CD4-positive, alpha-beta memory T cell (primary cell): ENCODE measurements at regions not wholly inside any gene's neighbourhood (a gene's known extent, or its start where the extent isn't known, plus 50 kb on each side); places are given as distances from the start of the nearest gene placed in this dataset.

Experiments used
- CTCF ChIA-PET: fragments of 350-600 bp; sonication (Branson Sonifier 250); formaldehyde crosslinking; loops from one replicate; lab custom pipeline; 2021; ENCODE audit warnings: inconsistent platforms; ENCODE audit not compliant: partially characterized antibody; lab: Charles Lee
- POLR2A ChIA-PET: fragments of 350-600 bp; sonication (Branson Sonifier 250); formaldehyde crosslinking; loops from one replicate; lab custom pipeline; 2021; ENCODE audit not compliant: partially characterized antibody; lab: Charles Lee
- DNase-seq, 5 donors: peaks; one replicate each; pipeline versions ENCODE4 v3.0.0 to v3.0.0-alpha.2; 2020 to 2022; ENCODE audit warnings: mixed read lengths in 1 of 5
- H3K27ac ChIP-seq: one replicate; pipeline ENCODE4 v1.7.0; 2013; ENCODE audit warnings: low read depth, low read length
- H3K27me3 ChIP-seq: 2 replicates; pipeline ENCODE4 v1.7.0; 2013; ENCODE audit warnings: mild to moderate bottlenecking, low read length, moderate library complexity; ENCODE audit not compliant: insufficient read depth
- H3K36me3 ChIP-seq: 2 replicates; pipeline ENCODE4 v1.7.0; 2013; ENCODE audit warnings: mild to moderate bottlenecking, low read length, moderate library complexity; ENCODE audit not compliant: insufficient read depth
- H3K4me1 ChIP-seq: 2 replicates; pipeline ENCODE4 v1.7.0; 2013; ENCODE audit warnings: mild to moderate bottlenecking, low read length, moderate library complexity; ENCODE audit not compliant: insufficient read depth
- H3K4me3 ChIP-seq, 2 donors: one replicate each; pipeline ENCODE4 v1.7.0; 2013; ENCODE audit warnings: low read length in 2 of 2, mild to moderate bottlenecking in 1 of 2
- H3K9me3 ChIP-seq, 2 donors: one replicate each; pipeline ENCODE4 v1.7.0; 2013; ENCODE audit warnings: low read length in 2 of 2, control low read depth in 1 of 2; ENCODE audit not compliant: control insufficient read depth in 1 of 2
- H3K27ac Mint-ChIP-seq, 7 donors: one replicate each; pipeline ENCODE4 v1.8.0; 2020 to 2021; ENCODE audit warnings: mixed read lengths in 7 of 7, mild to moderate bottlenecking in 6 of 7, inconsistent platforms in 3 of 7, moderate library complexity in 3 of 7
- H3K27me3 Mint-ChIP-seq, 2 donors: one replicate each; pipeline ENCODE4 v1.8.0; 2020 to 2021; ENCODE audit warnings: mixed read lengths in 2 of 2
- H3K36me3 Mint-ChIP-seq, 2 donors: one replicate each; pipeline ENCODE4 v1.8.0; 2020 to 2021; ENCODE audit warnings: mixed read lengths in 2 of 2, inconsistent platforms in 1 of 2, mild to moderate bottlenecking in 1 of 2
- H3K4me1 Mint-ChIP-seq, 4 donors: one replicate each; pipeline ENCODE4 v1.8.0; 2020 to 2021; ENCODE audit warnings: mixed read lengths in 4 of 4, mild to moderate bottlenecking in 1 of 4
- H3K4me3 Mint-ChIP-seq, 8 donors: one replicate each; pipeline ENCODE4 v1.8.0; 2020 to 2021; ENCODE audit warnings: mixed read lengths in 8 of 8, mild to moderate bottlenecking in 7 of 8, moderate library complexity in 6 of 8, inconsistent platforms in 3 of 8
- H3K9me3 Mint-ChIP-seq, 8 donors: one replicate each; pipeline ENCODE4 v1.8.0; 2020 to 2021; ENCODE audit warnings: mixed read lengths in 8 of 8, mild to moderate bottlenecking in 5 of 8, inconsistent platforms in 3 of 8, moderate library complexity in 1 of 8
- intact Hi-C: fragments of 100-400 bp; cut with micrococcal nuclease; formaldehyde crosslinking; loops from one replicate; pipeline ENCODE4 v1.15.1; 2023

DNA sequence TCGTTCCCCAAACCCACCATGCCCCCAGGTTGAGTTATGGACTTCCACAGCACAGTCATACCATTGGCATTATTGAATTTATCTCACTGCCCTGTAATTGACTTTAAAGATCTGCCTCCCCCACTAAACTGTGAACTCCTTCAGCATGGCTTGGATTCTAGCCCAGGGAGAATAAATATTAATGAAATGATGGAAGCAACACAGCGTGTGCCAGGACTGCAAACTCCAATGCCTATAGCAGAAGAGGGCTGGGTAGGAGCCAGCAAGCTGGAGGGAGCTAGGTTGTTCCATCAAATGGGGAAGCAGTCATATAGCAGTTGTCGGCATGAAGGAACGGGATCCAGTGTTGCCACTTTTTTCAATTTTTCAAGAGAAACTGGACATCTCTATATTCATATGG is 69.0 kb upstream of the MSX2 start:
- Mint-ChIP-seq H3K27ac (no peak overlapping the region), H3K36me3 (no peaks in the 10 kb centered on the region)
- no peak for DNase-seq

DNA sequence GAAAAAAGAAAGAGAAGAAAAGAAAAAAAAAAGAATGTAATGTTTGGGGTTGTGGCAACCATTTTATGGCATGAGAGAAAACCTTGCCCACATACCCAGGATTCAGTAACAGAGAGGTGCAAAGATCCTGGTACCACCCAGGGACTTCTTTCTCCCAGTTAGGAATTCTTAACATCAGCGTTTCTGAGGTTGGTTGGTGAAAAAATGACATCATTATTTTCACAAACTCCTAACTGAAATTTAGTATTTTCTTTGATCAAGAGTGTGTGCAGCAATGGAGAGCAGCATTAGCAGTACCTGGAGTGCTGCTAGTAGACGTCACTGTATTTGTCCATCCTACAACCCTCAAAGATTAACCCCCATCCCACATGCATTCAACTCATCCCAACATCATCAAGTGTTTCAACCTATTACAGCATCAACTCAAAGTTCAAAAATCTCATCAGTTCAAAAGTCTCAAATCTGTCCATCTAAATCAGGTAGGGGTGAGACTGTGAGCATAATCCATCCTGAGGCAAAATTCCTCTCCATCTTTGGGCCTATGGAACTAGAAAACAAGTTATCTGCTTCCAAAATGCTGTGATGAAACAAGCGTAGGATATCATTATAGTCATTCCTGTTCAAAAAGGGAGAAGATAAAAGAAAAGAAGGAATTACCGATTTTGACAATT is 60.1 kb upstream of the MSX2 start:
- no peaks in the 10 kb centered on the region for H3K9me3 ChIP-seq
- no peaks in the 10 kb centered on the region for H3K4me1 ChIP-seq
- H3K36me3 Mint-ChIP-seq, result no peaks in the 10 kb centered on the region
- no peak for DNase-seq
- H3K27me3 Mint-ChIP-seq, result peaks cover 2 to 3% of the 10 kb centered on the region in 2 donors
- no peaks in the 10 kb centered on the region for H3K27me3 ChIP-seq
- H3K4me3 Mint-ChIP-seq, result no peak overlapping the region
- no peak overlapping the region for H3K4me3 ChIP-seq
- H3K27ac ChIP-seq, result no peak overlapping the region
- no peaks in the 10 kb centered on the region for H3K36me3 ChIP-seq
- intact Hi-C loops, result no loop called here
- H3K4me1 Mint-ChIP-seq, result no peaks in the 10 kb centered on the region
- no peak overlapping the region for H3K27ac Mint-ChIP-seq
- POLR2A ChIA-PET, result no interaction called here
- CTCF ChIA-PET, result no interaction called here
- peaks cover 0 to 15% (median 9%) of the 10 kb centered on the region in 8 donors for H3K9me3 Mint-ChIP-seq

More for the DNA sequence above, 69.0 kb upstream of the MSX2 start:
- CTCF ChIA-PET, result no interaction called here
- Histone ChIP-seq H3K36me3 (no peaks in the 10 kb centered on the region), H3K4me3 (no peak overlapping the region), H3K4me1 (no peaks in the 10 kb centered on the region), H3K9me3 (no peaks in the 10 kb centered on the region), H3K27me3 (peaks cover 4% of the 10 kb centered on the region), H3K27ac (no peak overlapping the region)
- peaks cover 4 to 10% of the 10 kb centered on the region in 2 donors for H3K27me3 Mint-ChIP-seq
- peaks cover 0 to 5% (median 0%) of the 10 kb centered on the region in 8 donors for H3K9me3 Mint-ChIP-seq
- intact Hi-C loops, result no loop called here
- H3K4me3 Mint-ChIP-seq, result no peak overlapping the region
- POLR2A ChIA-PET, result no interaction called here
- no peaks in the 10 kb centered on the region for H3K4me1 Mint-ChIP-seq

DNA sequence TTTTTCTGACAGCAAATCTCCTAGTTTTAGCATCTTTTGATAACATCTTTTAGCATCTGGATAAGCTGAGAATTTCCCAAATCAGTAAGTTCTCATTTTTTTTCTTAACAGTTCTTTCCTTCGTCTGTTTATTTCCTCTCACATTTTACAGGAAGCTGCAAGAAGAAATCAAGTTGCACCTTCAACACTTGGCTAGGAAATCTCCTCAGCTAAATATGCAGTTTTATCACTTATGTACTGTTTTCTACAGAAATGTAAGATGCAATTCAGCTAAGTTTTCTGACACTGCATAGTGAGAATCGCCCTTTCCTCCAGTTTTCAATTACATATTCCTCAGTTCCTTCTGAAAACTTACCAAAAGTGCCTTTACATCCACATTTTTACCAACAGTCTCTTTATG is 59.0 kb upstream of the MSX2 start:
- Histone ChIP-seq H3K36me3 (no peaks in the 10 kb centered on the region), H3K9me3 (no peaks in the 10 kb centered on the region), H3K4me1 (no peaks in the 10 kb centered on the region), H3K27me3 (no peaks in the 10 kb centered on the region), H3K4me3 (no peak overlapping the region), H3K27ac (no peak overlapping the region)
- ChIA-PET CTCF (no interaction called here), POLR2A (no interaction called here)
- no peaks in the 10 kb centered on the region for H3K4me1 Mint-ChIP-seq
- intact Hi-C loops, result no loop called here
- no peak overlapping the region for H3K27ac Mint-ChIP-seq
- H3K4me3 Mint-ChIP-seq, result no peak overlapping the region
- no peaks in the 10 kb centered on the region for H3K36me3 Mint-ChIP-seq
- H3K27me3 Mint-ChIP-seq, result peaks cover 2 to 3% of the 10 kb centered on the region in 2 donors
- no peak for DNase-seq
- peaks cover 0 to 15% (median 9%) of the 10 kb centered on the region in 8 donors for H3K9me3 Mint-ChIP-seq

DNA sequence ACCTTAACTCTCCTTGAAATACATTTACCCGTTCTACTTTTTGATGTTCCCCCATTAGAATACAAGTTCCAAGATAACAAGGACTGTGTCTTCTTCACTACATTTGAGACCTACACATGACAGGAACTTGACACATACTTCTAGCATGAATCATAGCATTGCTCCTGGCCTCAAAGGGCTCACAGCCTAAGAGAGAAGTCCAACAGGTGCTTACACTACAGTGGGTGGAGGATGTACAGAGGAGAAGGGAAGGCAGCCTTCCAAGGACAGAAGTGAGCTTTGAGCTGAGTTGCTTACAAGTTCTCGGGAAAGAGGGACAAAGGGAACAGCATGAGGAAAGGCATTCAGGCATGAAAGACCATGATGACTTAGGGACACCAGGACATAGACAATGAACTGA is 56.9 kb upstream of the MSX2 start:
- no peak overlapping the region for H3K4me3 ChIP-seq
- H3K36me3 Mint-ChIP-seq, result no peaks in the 10 kb centered on the region
- no peaks in the 10 kb centered on the region for H3K4me1 ChIP-seq
- ChIA-PET POLR2A (no interaction called here), CTCF (no interaction called here)
- H3K9me3 ChIP-seq, result no peaks in the 10 kb centered on the region
- H3K4me3 Mint-ChIP-seq, result no peak overlapping the region
- DNase-seq, result no peak
- H3K9me3 Mint-ChIP-seq, result peaks cover 0 to 20% (median 9%) of the 10 kb centered on the region in 8 donors
- H3K36me3 ChIP-seq, result no peaks in the 10 kb centered on the region
- no peak overlapping the region for H3K27ac ChIP-seq
- intact Hi-C loops, result no loop called here
- peaks cover 2 to 9% of the 10 kb centered on the region in 2 donors for H3K27me3 Mint-ChIP-seq
- no peaks in the 10 kb centered on the region for H3K27me3 ChIP-seq
- no peak overlapping the region for H3K27ac Mint-ChIP-seq
- no peaks in the 10 kb centered on the region for H3K4me1 Mint-ChIP-seq

DNA sequence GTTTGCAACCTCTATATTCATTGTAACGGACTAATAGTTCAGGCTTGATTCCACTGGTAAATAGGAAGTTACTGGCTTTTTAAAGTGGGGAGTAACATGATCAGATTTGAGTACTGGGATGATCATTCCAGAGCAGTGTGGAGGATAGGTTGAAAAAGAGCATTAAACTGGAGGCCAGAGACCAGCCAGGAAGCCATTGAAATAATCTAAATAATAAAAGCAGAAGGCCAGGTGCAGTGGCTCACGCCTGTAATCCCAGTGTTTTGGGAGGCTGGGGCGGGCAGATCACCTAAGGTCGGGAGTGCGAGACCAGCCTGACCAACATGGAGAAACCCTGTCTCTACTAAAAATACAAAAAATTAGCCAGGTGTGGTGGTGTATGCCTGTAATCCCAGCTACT is 56.0 kb upstream of the MSX2 start:
- Mint-ChIP-seq H3K27me3 (peaks cover 2 to 9% of the 10 kb centered on the region in 2 donors), H3K27ac (no peak overlapping the region), H3K4me3 (no peak overlapping the region), H3K9me3 (peaks cover 0 to 20% (median 9%) of the 10 kb centered on the region in 8 donors), H3K4me1 (no peaks in the 10 kb centered on the region), H3K36me3 (no peaks in the 10 kb centered on the region)
- ChIA-PET POLR2A (no interaction called here), CTCF (no interaction called here)
- H3K27me3 ChIP-seq, result no peaks in the 10 kb centered on the region
- no peak overlapping the region for H3K4me3 ChIP-seq
- no peak for DNase-seq
- H3K27ac ChIP-seq, result no peak overlapping the region
- intact Hi-C loops, result no loop called here
- no peaks in the 10 kb centered on the region for H3K36me3 ChIP-seq
- H3K9me3 ChIP-seq, result no peaks in the 10 kb centered on the region
- H3K4me1 ChIP-seq, result no peaks in the 10 kb centered on the region
